ENCODE measurements at regions not wholly inside any gene's neighbourhood (a gene's known extent, or its start where the extent isn't known, plus 50 kb on each side); places are given as distances from the start of the nearest gene placed in this dataset.

DNA sequence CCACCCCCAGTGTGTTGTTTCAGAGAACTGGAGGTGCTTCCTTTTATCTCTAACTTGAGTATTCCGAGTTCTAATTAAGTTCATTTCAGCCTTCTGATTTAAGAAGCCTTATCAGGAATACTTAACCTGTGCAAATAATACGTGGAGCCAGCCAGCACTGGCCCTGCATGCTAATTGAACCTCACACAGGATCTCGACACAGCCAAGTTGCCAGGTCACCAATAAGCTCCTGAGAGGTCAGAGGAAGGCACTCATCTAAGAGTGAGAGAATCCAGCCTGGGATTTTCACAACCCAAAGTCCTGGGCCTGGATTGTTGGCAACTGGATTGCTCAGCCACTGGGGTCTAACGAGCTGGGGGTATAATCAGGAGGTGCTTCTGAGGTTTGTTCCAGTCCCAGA is 157.7 kb upstream of the LRFN2 start:
- TF ChIP-seq, protein P1, sequence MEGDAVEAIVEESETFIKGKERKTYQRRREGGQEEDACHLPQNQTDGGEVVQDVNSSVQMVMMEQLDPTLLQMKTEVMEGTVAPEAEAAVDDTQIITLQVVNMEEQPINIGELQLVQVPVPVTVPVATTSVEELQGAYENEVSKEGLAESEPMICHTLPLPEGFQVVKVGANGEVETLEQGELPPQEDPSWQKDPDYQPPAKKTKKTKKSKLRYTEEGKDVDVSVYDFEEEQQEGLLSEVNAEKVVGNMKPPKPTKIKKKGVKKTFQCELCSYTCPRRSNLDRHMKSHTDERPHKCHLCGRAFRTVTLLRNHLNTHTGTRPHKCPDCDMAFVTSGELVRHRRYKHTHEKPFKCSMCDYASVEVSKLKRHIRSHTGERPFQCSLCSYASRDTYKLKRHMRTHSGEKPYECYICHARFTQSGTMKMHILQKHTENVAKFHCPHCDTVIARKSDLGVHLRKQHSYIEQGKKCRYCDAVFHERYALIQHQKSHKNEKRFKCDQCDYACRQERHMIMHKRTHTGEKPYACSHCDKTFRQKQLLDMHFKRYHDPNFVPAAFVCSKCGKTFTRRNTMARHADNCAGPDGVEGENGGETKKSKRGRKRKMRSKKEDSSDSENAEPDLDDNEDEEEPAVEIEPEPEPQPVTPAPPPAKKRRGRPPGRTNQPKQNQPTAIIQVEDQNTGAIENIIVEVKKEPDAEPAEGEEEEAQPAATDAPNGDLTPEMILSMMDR (IDR thresholded peaks at IDR 0.05; ENCODE audit: insufficient read depth, low read depth, low read length): no peak
- no peak for TF ChIP-seq EZH2 (IDR thresholded peaks at IDR 0.05; ENCODE audit: insufficient read depth, low read length)

All from astrocyte (in vitro differentiated cells and primary cell).